HG03439 (cell line): ENCODE measurements at regions not wholly inside any gene's neighbourhood (a gene's known extent, or its start where the extent isn't known, plus 50 kb on each side); places are given as distances from the start of the nearest gene placed in this dataset.
"Not testable (repeated sequence)": the region's sequence is repeated elsewhere in the genome, so short reads cannot be mapped to it uniquely, and the experiment has no call there.

ENCODE experiments used
- ATAC-seq: cut with Tn5 transposase; IDR thresholded peaks from one replicate; pipeline ENCODE4 v1.9.1; 2021; ENCODE audit warnings: mild to moderate bottlenecking, moderate library complexity; ENCODE audit not compliant: unreplicated experiment

- ATAC-seq = not testable (repeated sequence)
Observed at GRCh38 chr1:146654763-146655162, 283.4 kb upstream of the NBPF12 start.

- ATAC-seq = not testable (repeated sequence)
Observed at GRCh38 chr1:146645978-146646604, 292.0 kb upstream of the NBPF12 start.

- not testable (repeated sequence) for ATAC-seq
Observed at GRCh38 chr1:146641534-146641933, 296.6 kb upstream of the NBPF12 start.

- not testable (repeated sequence) for ATAC-seq
Observed at GRCh38 chr1:146640671-146641070, 297.5 kb upstream of the NBPF12 start.

GRCh38 chr1:146630302-146630701 lies 307.8 kb upstream of the NBPF12 start:
- not testable (repeated sequence) for ATAC-seq

- not testable (repeated sequence) for ATAC-seq
Observed at GRCh38 chr1:146618582-146618981, 319.5 kb upstream of the NBPF12 start.

- not testable (repeated sequence) for ATAC-seq
Observed at GRCh38 chr1:146604681-146605080, 333.4 kb upstream of the NBPF12 start.

GRCh38 chr1:146600720-146601307 lies 337.3 kb upstream of the NBPF12 start:
- ATAC-seq = not testable (repeated sequence)

- ATAC-seq = not testable (repeated sequence)
Observed at GRCh38 chr1:146599906-146600305, 338.2 kb upstream of the NBPF12 start.

GRCh38 chr1:146581229-146581628 lies 352.4 kb upstream of the NOTCH2NLA start:
- ATAC-seq = not testable (repeated sequence)

- not testable (repeated sequence) for ATAC-seq
Observed at GRCh38 chr1:146567541-146567940, 338.7 kb upstream of the NOTCH2NLA start.

GRCh38 chr1:146558032-146558431 lies 329.2 kb upstream of the NOTCH2NLA start:
- ATAC-seq = not testable (repeated sequence)

GRCh38 chr1:146556405-146556804 lies 327.6 kb upstream of the NOTCH2NLA start:
- ATAC-seq = not testable (repeated sequence)

GRCh38 chr1:146552414-146552813 lies 323.6 kb upstream of the NOTCH2NLA start:
- ATAC-seq = not testable (repeated sequence)

- ATAC-seq = not testable (repeated sequence)
Observed at GRCh38 chr1:146548684-146549083, 319.9 kb upstream of the NOTCH2NLA start.

GRCh38 chr1:146546189-146546588 lies 317.4 kb upstream of the NOTCH2NLA start:
- not testable (repeated sequence) for ATAC-seq

- not testable (repeated sequence) for ATAC-seq
Observed at GRCh38 chr1:146537775-146538373, 309.1 kb upstream of the NOTCH2NLA start.

GRCh38 chr1:146536028-146536427 lies 307.2 kb upstream of the NOTCH2NLA start:
- not testable (repeated sequence) for ATAC-seq

- not testable (repeated sequence) for ATAC-seq
Observed at GRCh38 chr1:146535575-146535974, 306.8 kb upstream of the NOTCH2NLA start.

GRCh38 chr1:146530958-146531357 lies 302.1 kb upstream of the NOTCH2NLA start:
- ATAC-seq = not testable (repeated sequence)

- ATAC-seq = not testable (repeated sequence)
Observed at GRCh38 chr1:146522812-146523211, 294.0 kb upstream of the NOTCH2NLA start.

- ATAC-seq = not testable (repeated sequence)
Observed at GRCh38 chr1:146522345-146522744, 293.5 kb upstream of the NOTCH2NLA start.
